ENCODE measurements at regions not wholly inside any gene's neighbourhood (a gene's known extent, or its start where the extent isn't known, plus 50 kb on each side); places are given as distances from the start of the nearest gene placed in this dataset.
A peak's percentile ranks its signal among the peaks of the same experiment; 100 is the strongest.

GRCh38 chr2:14148216-14148615 lies 484.3 kb upstream of the LRATD1 start:
- no peaks in the 10 kb centered on the region for H3K9me3 ChIP-seq
- H3K4me3 ChIP-seq, result no peak overlapping the region
- no peaks in the 10 kb centered on the region for H3K4me1 ChIP-seq
- H3K36me3 ChIP-seq, result no peaks in the 10 kb centered on the region
- H3K27me3 ChIP-seq, result no peaks in the 10 kb centered on the region
- intact Hi-C loops (cut with DNase I; ENCODE audit: low total_unique reads), result no loop called here
- TF ChIP-seq, protein P1, sequence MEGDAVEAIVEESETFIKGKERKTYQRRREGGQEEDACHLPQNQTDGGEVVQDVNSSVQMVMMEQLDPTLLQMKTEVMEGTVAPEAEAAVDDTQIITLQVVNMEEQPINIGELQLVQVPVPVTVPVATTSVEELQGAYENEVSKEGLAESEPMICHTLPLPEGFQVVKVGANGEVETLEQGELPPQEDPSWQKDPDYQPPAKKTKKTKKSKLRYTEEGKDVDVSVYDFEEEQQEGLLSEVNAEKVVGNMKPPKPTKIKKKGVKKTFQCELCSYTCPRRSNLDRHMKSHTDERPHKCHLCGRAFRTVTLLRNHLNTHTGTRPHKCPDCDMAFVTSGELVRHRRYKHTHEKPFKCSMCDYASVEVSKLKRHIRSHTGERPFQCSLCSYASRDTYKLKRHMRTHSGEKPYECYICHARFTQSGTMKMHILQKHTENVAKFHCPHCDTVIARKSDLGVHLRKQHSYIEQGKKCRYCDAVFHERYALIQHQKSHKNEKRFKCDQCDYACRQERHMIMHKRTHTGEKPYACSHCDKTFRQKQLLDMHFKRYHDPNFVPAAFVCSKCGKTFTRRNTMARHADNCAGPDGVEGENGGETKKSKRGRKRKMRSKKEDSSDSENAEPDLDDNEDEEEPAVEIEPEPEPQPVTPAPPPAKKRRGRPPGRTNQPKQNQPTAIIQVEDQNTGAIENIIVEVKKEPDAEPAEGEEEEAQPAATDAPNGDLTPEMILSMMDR (IDR thresholded peaks at IDR 0.05), result no peak
- H3K27ac ChIP-seq, result no peak overlapping the region
- DNase-seq, result no peak

GRCh38 chr2:14157816-14158215 lies 474.7 kb upstream of the LRATD1 start:
- intact Hi-C loops (cut with DNase I; ENCODE audit: low total_unique reads), result no loop called here
- no peaks in the 10 kb centered on the region for H3K36me3 ChIP-seq
- TF ChIP-seq, protein P1 (IDR thresholded peaks at IDR 0.05), result no peak

DNA sequence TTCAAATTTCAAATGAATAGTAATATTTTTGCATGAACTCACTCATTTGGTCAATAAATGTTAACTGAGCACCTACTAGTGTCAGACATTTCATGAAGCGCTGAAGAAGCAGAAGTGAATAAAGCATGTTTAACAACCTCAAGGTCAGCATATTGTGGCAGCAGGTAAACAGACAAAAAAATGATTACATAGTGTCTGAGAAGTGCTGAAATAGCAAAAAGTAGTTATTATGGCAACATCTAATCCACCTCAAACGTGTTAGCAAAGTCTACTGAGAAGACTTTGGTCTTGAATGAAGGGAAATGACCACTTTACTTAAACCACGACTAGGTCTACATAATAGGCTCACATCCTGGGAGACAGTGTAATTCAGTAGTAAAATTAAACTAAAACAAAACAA lies 452.2 kb upstream of the LRATD1 start:
- TF ChIP-seq, protein P1 (IDR thresholded peaks at IDR 0.05), result no peak
- DNase-seq, result no peak
- no peaks in the 10 kb centered on the region for H3K27me3 ChIP-seq
- H3K9me3 ChIP-seq, result peaks cover 0 to 5% (median 0%) of the 10 kb centered on the region in 3 donors
- H3K27ac ChIP-seq, result no peak overlapping the region
- no peaks in the 10 kb centered on the region for H3K4me1 ChIP-seq
- H3K36me3 ChIP-seq, result no peaks in the 10 kb centered on the region
- H3K4me3 ChIP-seq, result no peak overlapping the region
- intact Hi-C loops (cut with DNase I; ENCODE audit: low total_unique reads), result no loop called here

More at GRCh38 chr2:14157816-14158215, 474.7 kb upstream of the LRATD1 start:
- H3K27ac ChIP-seq, result no peak overlapping the region
- H3K4me3 ChIP-seq, result no peak overlapping the region
- no peaks in the 10 kb centered on the region for H3K4me1 ChIP-seq
- H3K9me3 ChIP-seq, result no peaks in the 10 kb centered on the region
- no peak for DNase-seq
- no peaks in the 10 kb centered on the region for H3K27me3 ChIP-seq

DNA sequence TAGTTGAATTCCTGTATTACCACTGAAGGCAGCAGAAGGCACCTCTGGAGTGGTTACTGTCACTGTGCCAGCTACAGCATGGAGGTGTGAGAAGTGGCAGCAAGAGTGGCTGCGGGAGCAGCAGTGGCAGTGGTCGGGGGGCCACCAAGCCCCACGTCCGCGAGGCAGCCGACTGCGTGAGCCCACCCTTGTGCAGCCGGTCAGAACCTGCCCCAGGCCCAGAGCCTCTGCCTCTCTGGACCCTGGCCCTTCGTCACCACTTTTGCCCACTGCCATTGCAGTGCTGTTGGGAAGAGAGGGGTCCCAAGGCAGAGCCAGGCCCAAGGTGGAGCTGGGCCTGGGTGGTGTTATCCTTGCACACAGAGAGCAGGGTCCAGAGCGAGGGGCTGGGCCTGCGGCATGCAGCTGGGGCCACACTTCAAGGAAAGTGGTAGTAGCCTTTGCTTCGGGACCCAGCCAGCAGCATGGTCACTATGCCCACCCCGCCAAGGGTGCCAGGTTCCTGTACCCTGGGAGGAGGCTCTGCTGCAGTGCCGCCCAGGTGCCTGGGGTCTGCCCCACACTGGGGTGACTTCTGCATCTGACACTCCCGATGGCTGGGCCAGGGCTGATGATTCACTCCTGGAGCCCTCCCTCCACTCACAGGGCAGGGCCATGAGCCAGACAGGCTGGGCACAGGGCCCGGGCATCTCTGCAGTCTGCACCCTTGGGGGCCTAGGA lies 450.1 kb upstream of the LRATD1 start:
- intact Hi-C loops (cut with DNase I; ENCODE audit: low total_unique reads), result no loop called here
- Histone ChIP-seq H3K9me3 (peaks cover 0 to 5% (median 0%) of the 10 kb centered on the region in 3 donors), H3K27ac (no peak overlapping the region), H3K4me1 (no peaks in the 10 kb centered on the region), H3K4me3 (no peak overlapping the region), H3K36me3 (no peaks in the 10 kb centered on the region), H3K27me3 (no peaks in the 10 kb centered on the region)
- peak in 1 of 2 donors; percentile 50 for DNase-seq
- TF ChIP-seq, protein P1 (IDR thresholded peaks at IDR 0.05), result no peak

GRCh38 chr2:14185906-14186305 lies 446.6 kb upstream of the LRATD1 start:
- Histone ChIP-seq H3K4me3 (no peak overlapping the region), H3K4me1 (no peaks in the 10 kb centered on the region), H3K27ac (no peak overlapping the region), H3K27me3 (no peaks in the 10 kb centered on the region), H3K9me3 (peaks cover 0 to 5% (median 0%) of the 10 kb centered on the region in 3 donors), H3K36me3 (no peaks in the 10 kb centered on the region)
- no peak for DNase-seq
- intact Hi-C loops (cut with DNase I; ENCODE audit: low total_unique reads), result no loop called here
- TF ChIP-seq, protein P1 (IDR thresholded peaks at IDR 0.05), result no peak

All from tibial artery (tissue), 4 donors.